ENCODE measurements at regions not wholly inside any gene's neighbourhood (a gene's known extent, or its start where the extent isn't known, plus 50 kb on each side); places are given as distances from the start of the nearest gene placed in this dataset.

- no peaks in the 10 kb centered on the region; the same call in 1 of the 2 replicates for H3K27me3 ChIP-seq (replicated peaks; ENCODE audit: control insufficient read depth, insufficient read depth, low read length)
- TF ChIP-seq CTCF (IDR thresholded peaks at IDR 0.05; ENCODE audit: insufficient read depth, low read length, poor library complexity, severe bottlenecking), result no peak
Measured at GRCh38 chr6:15735567-15736265, 72.9 kb upstream of the DTNBP1 start.

GRCh38 chr6:15734118-15734897, 71.5 kb upstream of the DTNBP1 start:
- Histone ChIP-seq H3K4me3 (replicated peaks; ENCODE audit: low read depth, low read length) (no peak overlapping the region), H3K27me3 (replicated peaks; ENCODE audit: control insufficient read depth, insufficient read depth, low read length) (no peaks in the 10 kb centered on the region; the same call in 1 of the 2 replicates), H3K36me3 (ENCODE audit: control insufficient read depth, insufficient read depth, low read length) (no peaks in the 10 kb centered on the region)
- DNase-seq (ENCODE audit: extremely low read depth, insufficient read length), result no peak
- no peak for TF ChIP-seq CTCF (IDR thresholded peaks at IDR 0.05; ENCODE audit: insufficient read depth, low read length, poor library complexity, severe bottlenecking)

More at GRCh38 chr6:15735567-15736265, 72.9 kb upstream of the DTNBP1 start:
- DNase-seq (ENCODE audit: extremely low read depth, insufficient read length), result peak; percentile 10
- H3K4me3 ChIP-seq (replicated peaks; ENCODE audit: low read depth, low read length), result no peak overlapping the region
- H3K36me3 ChIP-seq (ENCODE audit: control insufficient read depth, insufficient read depth, low read length), result no peaks in the 10 kb centered on the region

- TF ChIP-seq CTCF (IDR thresholded peaks at IDR 0.05; ENCODE audit: insufficient read depth, low read length, poor library complexity, severe bottlenecking), result no peak
- Histone ChIP-seq H3K27me3 (replicated peaks; ENCODE audit: control insufficient read depth, insufficient read depth, low read length) (no peaks in the 10 kb centered on the region; the same call in 1 of the 2 replicates), H3K36me3 (ENCODE audit: control insufficient read depth, insufficient read depth, low read length) (no peaks in the 10 kb centered on the region), H3K4me3 (replicated peaks; ENCODE audit: low read depth, low read length) (no peak overlapping the region)
- DNase-seq (ENCODE audit: extremely low read depth, insufficient read length), result no peak
Measured at GRCh38 chr6:15730922-15731321, 68.1 kb upstream of the DTNBP1 start.

GRCh38 chr6:15730442-15730841, 67.6 kb upstream of the DTNBP1 start:
- Histone ChIP-seq H3K4me3 (replicated peaks; ENCODE audit: low read depth, low read length) (no peak overlapping the region), H3K27me3 (replicated peaks; ENCODE audit: control insufficient read depth, insufficient read depth, low read length) (no peaks in the 10 kb centered on the region; the same call in 1 of the 2 replicates), H3K36me3 (ENCODE audit: control insufficient read depth, insufficient read depth, low read length) (no peaks in the 10 kb centered on the region)
- DNase-seq (ENCODE audit: extremely low read depth, insufficient read length), result no peak
- TF ChIP-seq CTCF (IDR thresholded peaks at IDR 0.05; ENCODE audit: insufficient read depth, low read length, poor library complexity, severe bottlenecking), result no peak

GRCh38 chr6:15722731-15723130, 59.9 kb upstream of the DTNBP1 start:
- H3K27me3 ChIP-seq (replicated peaks; ENCODE audit: control insufficient read depth, insufficient read depth, low read length), result no peaks in the 10 kb centered on the region
- DNase-seq (ENCODE audit: extremely low read depth, insufficient read length), result no peak
- TF ChIP-seq CTCF (IDR thresholded peaks at IDR 0.05; ENCODE audit: insufficient read depth, low read length, poor library complexity, severe bottlenecking), result no peak

More at GRCh38 chr6:15722731-15723130, 59.9 kb upstream of the DTNBP1 start:
- no peaks in the 10 kb centered on the region for H3K36me3 ChIP-seq (ENCODE audit: control insufficient read depth, insufficient read depth, low read length)
- H3K4me3 ChIP-seq (replicated peaks; ENCODE audit: low read depth, low read length), result no peak overlapping the region
